Activated CD4-positive, CD25-positive, alpha-beta regulatory T cell treated with anti-CD3 and anti-CD28 coated beads, Interleukin-2, amount 50 U/mL, for 72 hours (primary cell): ENCODE measurements at regions not wholly inside any gene's neighbourhood (a gene's known extent, or its start where the extent isn't known, plus 50 kb on each side); places are given as distances from the start of the nearest gene placed in this dataset.
"Not testable (repeated sequence)": the region's sequence is repeated elsewhere in the genome, so short reads cannot be mapped to it uniquely, and the experiment has no call there.

Source experiments
- DNase-seq: peaks from one replicate; pipeline ENCODE4 v3.0.0; 2021

DNA sequence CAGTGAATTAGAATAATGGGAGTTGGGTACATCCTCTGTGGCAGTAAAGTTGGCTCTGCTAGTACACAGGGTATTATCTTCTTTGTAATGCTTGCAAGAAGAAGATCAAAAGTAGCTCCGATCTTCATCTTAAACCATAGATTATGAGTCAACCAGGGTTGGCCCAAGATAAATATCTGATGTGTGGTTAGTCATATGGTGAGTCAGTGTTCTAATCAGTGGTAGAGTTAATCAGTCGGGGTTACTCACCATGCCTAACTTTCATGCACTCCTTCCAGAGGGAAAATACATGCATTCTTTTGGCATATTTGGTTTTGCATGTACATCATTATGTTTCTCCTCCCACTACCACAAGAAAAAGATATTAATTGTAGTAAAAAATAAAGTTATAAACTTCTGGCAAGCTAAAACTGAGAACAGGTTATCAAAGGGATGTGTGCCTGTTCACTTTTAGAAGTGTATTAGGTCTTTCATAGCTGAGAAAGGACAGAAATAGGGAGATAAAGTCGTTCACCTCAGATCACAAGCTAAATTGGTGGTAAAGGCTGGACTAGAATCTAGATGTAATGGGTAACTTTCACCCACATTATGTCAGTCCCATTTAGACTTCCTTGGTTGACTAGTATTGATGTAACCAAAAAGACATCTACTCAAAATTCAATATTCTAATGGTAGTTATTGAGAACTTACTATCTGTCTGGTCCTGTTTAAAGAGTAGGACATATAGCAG lies 684.4 kb downstream of the IRS1 start:
- DNase-seq = no peak

DNA sequence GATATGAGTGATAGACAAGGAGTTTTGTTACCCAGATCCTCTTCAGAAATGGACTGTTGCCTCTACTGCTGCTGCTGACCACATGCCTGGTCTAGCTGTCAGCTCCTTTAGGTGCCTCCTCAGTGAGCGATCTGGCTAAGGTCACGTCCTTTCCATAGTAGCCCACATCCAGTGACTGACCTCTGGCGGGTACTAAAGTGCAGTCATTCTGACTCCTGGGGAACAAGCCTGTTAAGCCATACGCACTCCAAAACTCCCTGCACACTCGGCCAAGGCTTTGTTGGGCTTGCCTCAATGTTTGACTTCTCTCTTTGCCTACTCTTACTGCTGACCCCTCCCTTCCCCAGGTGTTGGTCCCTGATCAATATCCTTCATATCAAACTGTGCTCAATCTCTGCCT lies 685.2 kb downstream of the IRS1 start:
- no peak for DNase-seq

DNA sequence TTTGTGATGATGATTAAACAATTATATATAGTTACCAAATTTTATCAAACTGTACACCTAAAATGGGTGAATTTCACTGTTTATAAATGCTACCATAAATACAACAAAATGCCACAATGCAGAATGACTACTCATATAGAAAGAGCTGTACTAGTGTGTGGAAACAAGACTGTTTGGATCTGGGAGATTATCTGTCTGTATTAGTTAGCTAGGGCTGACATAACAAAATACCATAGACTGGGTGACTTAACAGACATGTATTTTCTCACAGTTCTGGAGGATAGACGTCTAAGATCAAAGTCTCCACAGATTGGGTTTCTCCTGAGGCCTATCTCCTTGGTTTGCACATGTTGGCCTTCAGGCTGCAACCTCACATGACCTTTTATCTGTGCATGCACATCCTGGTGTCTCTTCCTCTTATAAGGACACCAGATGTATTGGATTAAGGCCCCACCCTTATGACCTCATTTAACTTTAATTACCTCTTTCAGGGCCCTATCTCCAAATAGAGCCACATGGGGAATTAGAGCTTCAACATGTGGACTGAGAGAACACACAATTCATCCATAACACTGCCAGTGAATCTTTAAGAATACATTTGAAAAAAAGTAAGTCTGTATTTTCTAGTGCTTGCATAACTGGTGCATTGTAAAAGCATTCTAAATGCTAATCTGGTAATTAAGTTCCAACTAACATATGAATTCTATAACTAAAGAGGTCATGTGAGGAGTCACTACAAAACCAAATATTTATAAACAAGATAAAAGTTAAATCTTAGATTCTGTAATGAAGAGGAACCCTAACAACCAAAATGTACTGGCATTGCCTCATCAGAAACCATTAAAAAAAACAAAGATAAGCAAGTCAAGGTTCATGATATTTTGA lies 699.6 kb downstream of the NYAP2 start:
- no peak for DNase-seq

DNA sequence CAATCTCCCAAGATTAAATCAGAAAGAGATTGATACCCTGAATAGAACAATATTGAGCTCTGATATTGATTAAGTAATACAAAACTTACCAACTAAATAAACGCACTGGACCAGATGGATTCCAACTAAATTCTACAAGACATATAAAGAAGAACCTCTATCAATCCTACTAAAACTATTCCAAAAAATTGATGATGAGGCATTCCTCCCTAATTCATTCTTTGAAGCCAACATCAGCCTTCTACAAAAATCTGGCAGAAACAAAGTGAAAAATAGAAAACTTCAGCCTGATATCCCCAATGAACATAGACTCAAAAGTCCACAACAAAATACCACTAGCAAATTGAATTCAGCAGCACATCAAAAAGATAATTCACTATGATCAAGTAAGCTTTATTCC lies 695.5 kb downstream of the NYAP2 start:
- DNase-seq = no peak

DNA sequence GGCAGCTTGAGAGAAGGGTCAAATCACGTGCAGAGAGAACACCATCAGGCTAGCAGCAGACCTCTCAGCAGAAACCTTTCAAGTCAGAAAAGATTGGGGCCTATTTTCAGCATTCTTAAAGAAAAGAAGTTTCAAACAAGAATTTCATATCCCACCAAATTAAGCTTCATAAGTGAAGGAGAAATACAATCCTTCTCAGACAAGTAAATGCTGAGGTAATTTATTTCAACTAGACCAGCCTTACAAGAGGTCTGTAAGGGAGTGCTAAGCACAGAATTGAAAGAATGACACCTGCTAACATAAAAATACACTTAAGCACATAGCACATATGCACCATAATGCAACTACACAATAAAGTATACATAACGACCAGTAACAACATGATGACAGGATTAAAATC lies 693.9 kb downstream of the NYAP2 start:
- no peak for DNase-seq

DNA sequence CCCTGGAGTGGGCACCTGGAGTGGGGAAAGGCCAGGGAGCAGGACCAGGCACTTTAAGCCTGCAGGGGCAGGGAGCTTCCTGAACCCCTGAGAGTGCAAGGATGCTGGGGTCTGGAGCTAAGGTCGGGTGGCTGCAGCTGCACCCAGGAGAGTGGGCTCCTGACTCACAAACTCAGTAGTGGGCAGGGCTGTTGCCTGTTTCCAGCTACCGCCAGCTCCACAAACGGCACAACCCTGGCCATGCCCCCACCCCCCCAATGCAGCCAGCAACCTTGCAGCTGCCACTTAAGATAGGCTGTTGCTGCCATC lies 688.8 kb downstream of the NYAP2 start:
- DNase-seq = no peak

DNA sequence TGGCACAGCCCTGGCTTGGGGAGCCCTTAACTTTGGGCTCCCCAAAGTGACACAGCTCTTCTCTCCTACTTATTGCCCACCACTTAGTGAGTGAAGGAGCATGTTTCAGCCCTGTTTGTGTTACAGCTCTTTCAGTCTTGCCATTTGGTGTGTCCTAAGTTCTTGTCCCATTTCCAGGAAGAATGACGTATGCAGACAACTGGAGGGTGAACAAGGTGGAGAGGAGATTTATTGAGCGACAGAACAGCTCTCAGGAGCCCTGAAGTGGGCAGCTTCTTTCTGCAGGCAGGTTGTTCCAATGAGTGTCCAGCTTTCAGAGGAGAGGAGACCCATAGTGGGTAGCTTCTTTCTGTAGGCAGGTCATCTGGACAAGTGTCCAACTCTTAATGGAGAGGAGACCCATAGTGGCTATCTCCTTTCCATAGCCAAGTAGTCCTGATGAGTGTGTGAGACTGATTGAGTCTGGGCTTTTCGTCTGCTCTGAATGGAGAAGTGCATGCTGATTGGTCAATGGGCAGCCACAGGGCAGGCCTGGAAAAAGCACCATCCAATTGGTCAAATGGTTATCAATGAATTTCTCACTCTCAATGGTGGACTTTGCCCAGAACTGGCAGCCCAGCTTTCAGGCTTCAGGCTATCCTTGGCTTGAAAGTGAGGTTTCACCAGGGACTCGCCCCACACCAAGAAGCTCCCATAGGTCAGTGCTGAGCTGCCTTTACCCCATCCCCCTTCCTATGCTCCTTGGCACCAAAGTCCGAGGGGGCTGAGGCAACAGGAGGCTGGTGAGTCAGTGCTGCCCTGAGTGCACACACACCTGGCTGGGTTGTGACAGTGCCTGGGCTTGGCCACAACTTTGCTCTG lies 688.2 kb downstream of the NYAP2 start:
- no peak for DNase-seq

DNA sequence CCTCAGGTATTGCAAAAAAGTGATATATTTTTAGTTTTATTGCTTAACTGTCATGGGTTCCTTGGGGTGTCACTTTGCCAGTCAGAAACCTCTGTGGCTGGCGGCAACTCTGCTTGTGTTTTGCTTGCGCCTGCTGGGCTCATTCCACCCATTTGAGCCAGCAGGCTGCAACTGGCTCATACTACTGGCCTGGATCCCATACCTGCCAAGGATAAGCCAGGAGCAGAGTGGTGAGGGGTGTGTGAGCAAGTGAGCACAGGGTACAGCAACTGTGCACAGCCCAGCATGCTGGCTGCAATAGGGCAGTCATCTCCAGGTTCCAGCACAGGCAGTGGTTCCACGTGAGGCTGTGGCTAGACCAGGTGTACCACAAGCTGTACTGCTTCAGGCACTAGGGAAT lies 687.5 kb downstream of the NYAP2 start:
- no peak for DNase-seq

DNA sequence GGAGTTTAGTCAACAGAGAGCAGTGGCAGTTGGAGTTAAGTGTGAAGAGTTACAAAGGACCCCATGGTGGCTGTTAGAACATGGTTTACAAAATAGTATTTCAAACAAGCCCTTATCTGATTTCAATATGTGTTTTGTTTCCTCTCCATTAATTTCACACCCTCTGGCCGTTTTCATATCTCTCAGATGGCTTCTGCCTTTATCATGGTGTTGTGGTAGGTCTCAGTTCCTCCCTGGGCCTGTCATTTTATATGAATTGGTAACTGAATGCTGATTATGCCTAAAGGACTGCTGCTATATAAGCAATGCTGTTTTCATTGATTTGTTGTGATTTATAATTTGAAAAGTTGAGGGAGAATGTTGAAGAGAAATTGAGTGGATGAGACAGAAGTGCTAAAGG lies 686.7 kb downstream of the NYAP2 start:
- no peak for DNase-seq

DNA sequence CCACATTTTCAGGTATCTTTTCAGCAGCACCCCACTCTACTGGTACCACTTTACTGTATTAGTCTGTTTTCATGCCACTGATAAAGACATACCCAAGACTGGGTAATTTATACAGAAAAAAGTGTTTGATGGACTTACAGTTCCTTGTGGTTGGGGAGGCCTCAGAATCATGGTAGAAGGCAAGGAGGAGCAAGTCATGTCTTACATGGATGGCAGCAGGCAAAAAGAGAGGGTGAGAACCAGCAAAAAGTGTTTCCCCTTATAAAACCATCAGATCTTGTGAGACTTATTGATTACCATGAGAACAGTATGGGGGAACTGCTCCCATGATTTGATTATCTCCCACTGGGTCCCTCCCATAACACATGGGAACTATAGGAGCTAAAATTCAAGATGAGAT lies 685.9 kb downstream of the NYAP2 start:
- not testable (repeated sequence) for DNase-seq

DNA sequence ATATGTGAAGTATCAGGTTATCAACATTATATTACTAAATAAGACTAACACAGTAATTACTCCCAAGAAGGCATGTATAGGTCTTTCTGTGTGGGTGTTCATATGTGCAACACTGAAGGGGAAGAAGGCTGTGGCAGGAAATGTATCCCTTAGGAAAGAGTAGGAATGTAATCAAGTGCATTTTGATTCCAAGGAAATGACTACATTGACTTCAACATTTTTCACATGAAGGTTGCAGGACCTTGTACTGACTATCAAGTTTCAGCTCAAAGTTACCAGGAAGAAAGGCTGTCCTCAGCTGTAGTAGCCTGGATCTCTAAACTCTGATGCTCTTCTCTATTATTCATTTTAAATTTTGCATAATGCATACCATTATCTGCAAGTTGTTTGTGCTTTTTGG lies 680.8 kb downstream of the NYAP2 start:
- no peak for DNase-seq

DNA sequence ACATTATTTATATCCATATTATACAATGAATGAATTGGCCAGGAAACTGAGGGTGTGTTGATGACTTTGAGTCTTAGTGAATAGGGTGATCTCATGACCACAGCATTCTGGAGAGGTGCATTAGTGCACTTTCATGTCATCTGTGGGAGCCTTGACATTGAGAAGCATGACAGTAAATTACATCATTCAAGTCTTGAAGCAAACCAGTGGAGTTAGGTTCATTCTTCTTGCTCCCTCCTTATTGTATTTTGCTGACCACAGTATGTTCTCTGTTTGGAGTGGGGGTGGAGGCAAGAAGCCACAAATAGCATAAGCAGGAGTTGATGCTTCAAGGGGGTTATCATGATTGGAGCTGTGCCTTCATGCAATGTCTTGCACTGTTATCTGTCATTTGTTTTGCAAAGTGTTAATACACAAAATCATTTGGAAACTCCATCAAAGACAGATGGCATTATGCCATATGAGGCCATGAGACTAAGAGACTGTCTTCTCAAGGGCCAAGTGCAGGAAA lies 680.2 kb downstream of the NYAP2 start:
- no peak for DNase-seq

DNA sequence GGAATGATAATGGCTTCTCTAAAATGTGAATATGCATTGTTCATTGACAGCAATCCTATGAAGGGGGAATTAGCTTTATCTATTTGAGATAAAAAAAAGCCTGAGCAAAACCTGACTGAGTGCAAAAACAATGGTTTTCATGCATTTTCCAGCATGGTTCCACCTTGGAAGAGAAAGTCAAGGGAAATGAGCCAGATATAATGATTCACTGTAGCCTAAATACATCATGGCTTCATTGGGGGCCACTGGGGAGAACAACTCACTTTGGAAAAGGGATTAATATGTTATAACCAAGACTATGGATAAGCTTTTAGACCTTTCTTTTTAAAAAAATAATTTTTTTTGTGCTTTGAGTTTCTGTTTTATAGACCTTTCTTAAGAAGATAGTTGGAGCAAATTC lies 679.7 kb downstream of the NYAP2 start:
- no peak for DNase-seq

DNA sequence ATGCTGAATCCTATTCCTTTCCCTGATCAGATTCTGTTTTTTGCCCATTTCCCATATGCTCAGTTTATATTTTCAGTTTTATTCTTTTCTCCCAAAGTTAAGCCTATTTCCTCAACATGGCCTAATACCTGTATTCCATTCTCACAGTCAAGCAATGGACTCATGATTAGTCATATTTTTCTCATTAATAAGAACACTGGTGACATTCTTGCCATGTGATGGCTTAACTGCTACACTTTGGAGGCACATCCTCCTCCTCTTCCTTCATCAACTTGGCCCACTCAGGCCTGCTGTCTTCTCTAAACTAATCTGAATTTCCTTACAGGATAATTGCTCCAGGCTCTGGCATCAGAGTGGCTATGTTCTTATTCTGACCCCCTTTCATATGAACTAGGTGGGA lies 679.2 kb downstream of the NYAP2 start:
- DNase-seq = no peak

DNA sequence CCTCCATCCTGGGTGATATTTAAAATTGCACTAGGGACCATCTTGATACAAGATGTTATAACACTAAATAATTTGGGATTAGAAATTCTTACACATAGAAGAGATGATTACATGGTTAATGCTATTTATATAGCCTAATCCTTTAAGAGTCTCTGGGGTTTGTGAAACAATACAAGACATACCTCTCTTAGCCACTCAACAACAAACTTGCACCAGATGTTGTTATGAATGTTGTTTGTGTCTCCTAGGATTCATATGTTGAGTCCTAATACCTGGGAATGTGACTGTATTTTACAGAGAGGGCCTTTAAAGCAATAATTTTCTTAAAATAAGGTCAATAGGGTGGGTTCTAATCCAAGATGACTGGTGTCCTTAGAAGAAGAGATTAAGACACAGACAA lies 678.3 kb downstream of the NYAP2 start:
- no peak for DNase-seq

DNA sequence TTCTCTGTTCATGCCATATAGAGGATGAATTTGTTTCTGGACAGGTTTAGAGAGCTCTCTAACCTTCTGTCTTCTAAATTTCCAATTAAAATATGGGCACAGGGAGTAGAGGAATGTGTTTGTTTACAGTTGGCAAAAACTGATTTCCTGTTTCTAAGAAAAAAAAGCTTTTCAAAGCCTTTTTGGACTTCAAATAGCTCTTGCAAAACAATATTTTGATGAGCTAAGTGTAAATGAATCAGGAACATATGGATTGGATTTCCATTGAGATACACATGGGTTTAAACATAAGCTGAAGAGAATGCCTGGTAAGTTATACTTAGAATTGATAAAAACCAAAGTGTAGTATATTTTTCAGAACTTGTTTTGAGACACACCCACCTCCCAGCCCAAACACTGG lies 677.5 kb downstream of the NYAP2 start:
- no peak for DNase-seq

DNA sequence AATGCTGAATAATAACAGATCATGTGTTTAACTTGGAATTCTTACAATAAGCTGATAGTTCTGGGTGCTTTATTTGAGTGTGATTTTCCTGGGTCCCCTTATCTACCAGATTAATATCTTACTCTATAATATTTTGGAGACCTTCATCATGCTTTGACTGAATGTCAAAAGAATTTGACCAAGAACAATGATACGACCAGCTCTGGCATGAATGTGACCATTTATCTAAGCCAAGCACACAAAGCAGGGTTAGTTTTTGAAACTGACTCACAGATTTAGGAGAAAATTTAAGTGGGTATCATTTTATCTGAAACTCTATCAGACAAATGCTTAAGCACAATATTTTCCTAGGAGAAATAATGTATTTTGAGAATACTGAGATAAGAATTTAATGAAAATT lies 677.0 kb downstream of the NYAP2 start:
- no peak for DNase-seq

DNA sequence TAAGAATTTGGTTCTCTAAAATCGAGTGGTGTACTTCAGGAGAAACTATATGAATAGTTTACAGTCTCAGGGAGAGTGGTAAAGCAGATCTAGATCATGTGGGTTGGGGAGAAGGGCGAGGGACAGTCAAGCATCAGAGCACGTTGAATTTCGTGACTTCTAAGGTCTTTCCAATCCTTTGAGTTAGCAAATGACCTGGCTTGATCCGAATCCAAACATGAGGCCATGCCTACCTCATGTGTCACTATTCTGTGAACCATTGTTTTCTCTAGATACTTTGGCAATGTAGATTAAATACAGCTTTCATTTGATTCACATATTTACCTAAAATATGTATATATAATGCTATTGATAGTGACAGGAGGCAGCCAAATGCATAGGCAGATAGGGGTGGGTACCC lies 674.9 kb downstream of the NYAP2 start:
- DNase-seq = no peak

DNA sequence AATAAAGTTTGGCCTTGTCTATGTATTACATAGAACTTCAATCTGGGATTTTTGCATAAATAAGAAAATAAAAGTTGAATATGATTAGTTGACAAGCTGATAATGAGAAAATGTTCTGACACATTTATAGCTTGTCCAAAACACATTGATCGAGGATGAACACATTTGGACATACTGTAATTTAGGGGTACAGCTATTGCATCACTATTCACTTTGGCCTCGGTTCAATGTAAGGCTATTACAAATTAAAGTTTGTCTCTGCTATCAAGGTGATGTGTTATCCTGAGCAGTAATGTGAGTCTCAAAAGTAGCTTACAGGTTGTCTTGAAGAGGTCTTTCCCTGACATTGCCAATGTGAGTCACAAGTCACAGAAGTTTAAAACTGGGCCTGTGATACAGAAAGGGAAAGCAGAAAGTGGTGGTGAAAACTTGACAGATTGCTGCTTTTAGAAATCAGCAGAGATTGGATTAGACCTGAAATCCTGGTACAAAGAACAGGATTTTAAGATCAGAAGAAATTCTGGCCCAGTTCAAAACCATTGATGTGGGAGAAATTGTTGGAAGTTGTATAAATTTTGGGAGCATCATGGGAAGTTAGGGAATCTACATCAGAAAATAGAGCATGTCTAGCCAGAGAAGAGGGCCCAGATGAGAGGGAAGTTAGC lies 674.1 kb downstream of the NYAP2 start:
- DNase-seq = no peak

DNA sequence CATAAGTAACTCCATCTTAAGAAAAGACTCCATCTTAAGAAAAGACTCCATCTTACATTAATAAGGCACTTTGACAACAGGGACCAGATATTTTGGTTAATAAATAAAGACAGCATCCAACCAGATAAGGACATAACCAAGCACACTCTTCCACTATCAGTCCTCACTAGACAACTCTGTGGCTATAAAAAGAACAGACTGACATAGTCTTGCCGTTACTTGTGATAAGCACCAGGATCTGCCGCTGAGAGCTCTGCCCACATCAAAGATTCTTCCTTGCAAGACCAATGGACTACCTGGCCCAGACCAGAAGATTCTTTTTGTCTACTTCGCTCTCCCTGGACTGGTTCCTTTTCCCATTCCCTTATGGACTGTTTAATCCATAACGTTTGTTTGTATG lies 667.4 kb downstream of the NYAP2 start:
- no peak for DNase-seq

DNA sequence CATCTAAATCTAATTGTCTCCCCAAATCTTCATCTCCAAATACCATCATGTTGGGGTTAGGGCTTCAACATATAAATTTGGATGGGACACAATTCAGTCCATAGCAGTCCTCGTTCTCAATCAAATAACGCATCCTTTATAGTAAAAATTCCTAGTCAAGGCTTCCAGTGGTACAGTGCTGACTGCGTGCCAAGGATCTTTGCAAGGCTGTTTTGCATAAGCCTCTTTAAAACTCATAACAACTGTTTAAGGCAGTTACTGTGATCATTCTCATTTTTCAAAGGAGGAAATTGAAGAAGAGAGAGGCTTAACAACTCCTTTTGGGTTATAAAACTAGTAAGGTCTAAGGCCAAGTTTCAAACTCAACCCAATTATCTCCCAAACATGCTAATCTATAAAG lies 666.9 kb downstream of the NYAP2 start:
- no peak for DNase-seq

DNA sequence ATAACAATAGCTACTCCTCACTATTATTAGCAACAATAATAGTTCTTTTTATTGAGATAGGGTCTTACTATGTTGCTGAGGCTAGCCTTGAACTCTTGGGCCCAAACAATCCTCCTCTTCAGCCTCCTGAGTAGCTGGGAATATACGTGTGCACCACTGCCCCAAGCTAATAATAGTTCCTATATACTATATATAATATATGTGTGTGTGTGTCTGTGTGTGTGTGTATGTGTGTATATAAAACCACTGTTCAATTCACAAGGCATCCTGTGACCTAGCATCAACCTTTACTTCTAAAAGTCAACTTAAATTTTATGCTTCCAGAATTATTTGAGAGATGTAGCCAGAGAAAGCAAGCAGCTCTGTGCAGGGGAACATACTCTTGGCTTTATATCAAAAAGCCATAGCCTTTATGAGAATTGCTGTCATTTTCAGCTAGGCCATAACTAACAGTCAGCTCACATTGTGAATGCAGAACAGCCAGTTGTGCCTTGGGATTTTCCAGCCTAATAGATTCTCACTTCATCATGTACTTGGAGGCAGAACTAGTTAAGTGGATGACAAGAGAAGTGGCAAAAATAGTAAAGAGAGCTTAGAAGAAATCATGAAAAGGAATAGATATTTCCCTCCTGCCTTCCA lies 665.5 kb downstream of the NYAP2 start:
- no peak for DNase-seq
